K562 (cell line): ENCODE measurements at regions not wholly inside any gene's neighbourhood (a gene's known extent, or its start where the extent isn't known, plus 50 kb on each side); places are given as distances from the start of the nearest gene placed in this dataset.

Experiments used
- ATAC-seq: fragments of 200-7000 bp; cut with Tn5 transposase; 3 replicates; pipeline ENCODE4 v1.9.1; 2020; ENCODE audit warnings: moderate library complexity
- BruUV-seq: library from RNA; stranded (reverse); fragments of 400-500 nt; replicated peaks from 2 replicates; lab custom pipeline; 2021; lab: Mats Ljungman, UMichigan
- CTCF ChIA-PET: fragments of 300-600 bp; formaldehyde crosslinking; extraction: SDS; loops from one replicate; lab custom pipeline; 2021; ENCODE audit warnings: low intra/inter-chr PET ratio; lab: Yijun Ruan, JAX
- POLR2A ChIA-PET: fragments of 300-600, 350-650 bp; sonication (Branson Sonifier 250); formaldehyde crosslinking; extraction: SDS; loops from one replicate; lab custom pipeline; 2021; ENCODE audit warnings: antibody characterized with exemption, inconsistent platforms; lab: Yijun Ruan, JAX
- DNase-seq, 4 experiments: peaks; one replicate each; pipeline versions ENCODE4 v3.0.0 to v3.0.0-alpha.2; 2011 to 2018; ENCODE audit warnings: low spot score in 3 of 4, mixed read lengths in 3 of 4; ENCODE audit errors: extremely low read depth in 1 of 4
- FAIRE-seq: peaks from 2 replicates; lab custom pipeline; 2011; peaks lifted over from hg19 to GRCh38; lab: Jason Lieb, UNC
- H2AFZ ChIP-seq: 2 replicates; pipeline ENCODE4 v1.6.0; 2011; ENCODE audit warnings: low read depth, low read length, control low read depth, inconsistent platforms
- H3K27ac ChIP-seq: fragments of 200-600 bp; 3 replicates; pipeline ENCODE4 v1.8.0; 2011; ENCODE audit warnings: low read depth, mild to moderate bottlenecking, control low read depth, inconsistent platforms, low read length, moderate library complexity, mixed read lengths; ENCODE audit errors: extremely low read depth
- H3K27me3 ChIP-seq, 2 experiments: fragments of 300-600 bp in 1 of 2; 2 replicates in 1 of 2; 3 replicates in 1 of 2; pipeline versions ENCODE4 v1.6.0 to v1.8.0; 2011; ENCODE audit warnings: inconsistent platforms in 2 of 2, low read length in 2 of 2, mild to moderate bottlenecking in 1 of 2, mixed read lengths in 1 of 2, moderate library complexity in 1 of 2; ENCODE audit not compliant: control insufficient read depth in 2 of 2, insufficient read depth in 2 of 2
- H3K36me3 ChIP-seq: fragments of 300-600 bp; 3 replicates; pipeline ENCODE4 v1.8.0; 2011; ENCODE audit warnings: mild to moderate bottlenecking, low read length, inconsistent platforms; ENCODE audit not compliant: control insufficient read depth, insufficient read depth
- H3K4me1 ChIP-seq, 2 experiments: fragments of 200-600 bp in 1 of 2; replicated peaks in 1 of 2; 2 replicates in 1 of 2; 3 replicates in 1 of 2; pipeline versions ENCODE4 v1.5.1 to v1.8.0; 2011; ENCODE audit warnings: inconsistent platforms in 2 of 2, low read length in 2 of 2, mild to moderate bottlenecking in 1 of 2, mixed read lengths in 1 of 2, moderate library complexity in 1 of 2; ENCODE audit not compliant: control insufficient read depth in 2 of 2, insufficient read depth in 2 of 2
- H3K4me2 ChIP-seq: 2 replicates; pipeline ENCODE4 v1.6.1; 2011; ENCODE audit warnings: low read length, control low read depth, inconsistent platforms, mixed read lengths; ENCODE audit not compliant: insufficient read depth
- H3K4me3 ChIP-seq: fragments of 200-600 bp; sonication (generic), shearing (Covaris generic); 2 replicates; pipeline ENCODE4 v1.5.1; 2016; ENCODE audit warnings: control low read depth, inconsistent platforms
- H3K79me2 ChIP-seq: fragments of 200-600 bp; 3 replicates; pipeline ENCODE4 v1.8.0; 2011; ENCODE audit warnings: low read length, inconsistent platforms; ENCODE audit not compliant: control insufficient read depth, insufficient read depth
- H3K9ac ChIP-seq, 2 experiments: 2 replicates each; pipeline versions ENCODE4 v1.6.0 to v1.6.1; 2011; ENCODE audit warnings: low read depth in 2 of 2, low read length in 2 of 2, control low read depth in 1 of 2, inconsistent platforms in 1 of 2, mild to moderate bottlenecking in 1 of 2, mixed read lengths in 1 of 2; ENCODE audit not compliant: insufficient read depth in 1 of 2
- H3K9me1 ChIP-seq: one replicate; pipeline ENCODE4 v1.6.0; 2011; ENCODE audit warnings: inconsistent platforms, mild to moderate bottlenecking, low read length, moderate library complexity; ENCODE audit not compliant: control insufficient read depth, insufficient read depth
- H3K9me3 ChIP-seq: replicated peaks from 2 replicates; pipeline ENCODE4 v1.5.1; 2011; ENCODE audit warnings: low read depth, low read length, inconsistent platforms; ENCODE audit not compliant: control insufficient read depth, insufficient read depth
- H4K20me1 ChIP-seq: replicated peaks from 2 replicates; pipeline ENCODE4 v1.6.1; 2011; ENCODE audit warnings: low read length, inconsistent platforms, mixed read lengths; ENCODE audit not compliant: control insufficient read depth, insufficient read depth
- ETV6 ChIP-seq, 3 experiments: fragments of 150-350 bp in 1 of 3; sonication (generic) in 1 of 3; formaldehyde crosslinking in 1 of 3; IDR thresholded peaks; 2 replicates each; pipeline versions ENCODE4 v1.6.1 to v1.8.0; 2014 to 2022; ENCODE audit warnings: borderline replicate concordance in 2 of 3, low read depth in 2 of 3, antibody characterized with exemption in 1 of 3, low read length in 1 of 3, mild to moderate bottlenecking in 1 of 3, missing genetic modification reagents in 1 of 3
- SMAD2 ChIP-seq: fragments of 150-350 bp; IDR thresholded peaks from 2 replicates; pipeline ENCODE4 v1.6.1; 2014; ENCODE audit warnings: low read depth, mild to moderate bottlenecking, low read length
- STAT5B ChIP-seq: fragments of 250-450 bp; sonication (Bioruptor Pico); IDR thresholded peaks from 2 replicates; pipeline ENCODE4 v1.8.0; 2021; ENCODE audit warnings: mild to moderate bottlenecking, inconsistent platforms
- WGBS: fragments of 100-300 bp; shearing (Covaris generic); methylation state at CpG from one replicate; pipeline ENCODE4 v1.1.6; 2016; ENCODE audit warnings: low coverage, mixed read lengths; ENCODE audit not compliant: insufficient coverage; ENCODE audit errors: missing lambda C conversion rate; 5-methylcytosine and 5-hydroxymethylcytosine counted together
- in situ Hi-C: fragments of 300-500 bp; cut with MboI; formaldehyde crosslinking; loops from 4 replicates; pipeline ENCODE4 v1.15.0; 2018; ENCODE audit warnings: inconsistent platforms, mixed read lengths
- intact Hi-C: fragments of 100-400 bp; cut with micrococcal nuclease; formaldehyde crosslinking; loops from 2 replicates; pipeline ENCODE4 v1.14.2; 2022

- TF ChIP-seq STAT5B (CRISPR knock-in tag) (no peak), SMAD2 (no peak)
- H2AFZ ChIP-seq: no peak overlapping the region
- no peak for ATAC-seq
- no peak overlapping the region for H3K4me2 ChIP-seq
- H3K9me1 ChIP-seq: no peaks in the 10 kb centered on the region
- H3K79me2 ChIP-seq: no peaks in the 10 kb centered on the region
- no peaks in the 10 kb centered on the region; the same call in 1 of the 2 replicates for H3K9me3 ChIP-seq
- H3K27ac ChIP-seq: no peak overlapping the region
- no peaks in the 10 kb centered on the region for H3K4me1 ChIP-seq
- ChIA-PET CTCF (no interaction called here), POLR2A (no interaction called here)
- H3K4me3 ChIP-seq: no peak overlapping the region
- no peaks in the 10 kb centered on the region for H4K20me1 ChIP-seq
- BruUV-seq: no TSS peak
- H3K36me3 ChIP-seq: no peaks in the 10 kb centered on the region
- in situ Hi-C loops (no loop called here), intact Hi-C loops (no loop called here)
- WGBS: 5% methylated on average over 2 of the region's 2 CpGs
- H3K27me3 ChIP-seq: no peaks in the 10 kb centered on the region
- no peak for FAIRE-seq
- no peak for DNase-seq
- H3K9ac ChIP-seq: no peak overlapping the region
Observed at GRCh38 chr15:85960381-85960780, 119.3 kb upstream of the AGBL1 start.

DNA sequence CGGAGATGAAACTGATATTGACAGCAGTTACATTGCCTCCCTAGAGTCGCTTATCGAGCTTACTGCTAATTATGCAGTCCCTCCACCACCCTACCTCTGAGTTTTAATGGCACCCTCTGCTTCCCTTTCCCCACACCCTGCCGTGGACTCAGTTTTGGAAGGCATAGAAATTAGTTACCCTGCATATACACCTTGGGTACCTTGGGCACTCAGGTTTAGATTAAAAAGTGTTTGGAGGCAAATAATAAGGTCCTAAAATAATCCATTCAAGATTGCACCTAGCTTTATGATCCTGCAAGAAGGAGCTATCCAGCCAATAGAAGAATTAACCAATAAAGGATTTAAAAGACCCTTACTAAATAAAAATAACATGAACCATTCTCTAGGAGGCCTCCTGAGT is 117.8 kb upstream of the AGBL1 start:
- 0% methylated on average over 4 of the region's 4 CpGs for WGBS
- in situ Hi-C loops (no loop called here), intact Hi-C loops (no loop called here)
- POLR2A ChIA-PET: no interaction called here
- Histone ChIP-seq H3K4me2 (no peak overlapping the region), H3K9me3 (no peaks in the 10 kb centered on the region), H3K36me3 (no peaks in the 10 kb centered on the region), H3K9ac (no peak overlapping the region), H3K4me3 (no peak overlapping the region), H3K4me1 (no peaks in the 10 kb centered on the region), H3K79me2 (no peaks in the 10 kb centered on the region), H4K20me1 (no peaks in the 10 kb centered on the region), H3K9me1 (no peaks in the 10 kb centered on the region), H3K27me3 (no peaks in the 10 kb centered on the region), H2AFZ (no peak overlapping the region), H3K27ac (no peak overlapping the region)
- DNase-seq: no peak
- CTCF ChIA-PET: interaction anchor here (0.7 kb wide), 1 partner anchor 597 kb away, joined by 7 read pairs; no protein-coding TSS in a partner anchor
- ATAC-seq: no peak
- no peak for FAIRE-seq
- TF ChIP-seq ETV6 (IDR thresholded peaks at IDR 0.05; ENCODE audit: borderline replicate concordance in 1 of 2, low read depth in 2 of 2, low read length in 1 of 2) (no peak), ETV6 (CRISPR knock-in tag; IDR thresholded peaks at IDR 0.05; ENCODE audit: borderline replicate concordance) (no peak)
- BruUV-seq: no TSS peak
